GM19467 (cell line): ENCODE measurements at regions not wholly inside any gene's neighbourhood (a gene's known extent, or its start where the extent isn't known, plus 50 kb on each side); places are given as distances from the start of the nearest gene placed in this dataset.

Experiments used
- ATAC-seq: cut with Tn5 transposase; IDR thresholded peaks from one replicate; pipeline ENCODE4 v1.9.1; 2021; ENCODE audit warnings: mild to moderate bottlenecking, moderate library complexity; ENCODE audit not compliant: unreplicated experiment

DNA sequence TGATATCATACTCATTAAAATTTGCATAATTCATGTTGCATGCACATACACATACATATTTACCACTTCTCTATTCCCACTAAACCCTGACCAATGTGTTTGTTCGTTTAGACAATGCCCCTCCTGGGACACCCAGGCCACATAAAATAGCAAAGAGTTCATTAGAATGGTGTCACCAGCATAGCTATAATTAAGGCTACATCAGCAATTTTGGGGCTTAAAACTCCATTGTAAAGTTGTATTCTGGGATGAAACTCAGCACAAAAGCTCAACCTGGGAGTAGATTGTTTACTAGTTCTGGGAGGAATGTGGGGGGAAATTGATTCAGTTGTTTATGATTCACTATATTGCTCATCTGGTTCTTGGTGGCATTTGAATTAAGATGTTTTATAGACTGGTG lies 522.2 kb upstream of the SUCLG2 start:
- ATAC-seq, result no peak

DNA sequence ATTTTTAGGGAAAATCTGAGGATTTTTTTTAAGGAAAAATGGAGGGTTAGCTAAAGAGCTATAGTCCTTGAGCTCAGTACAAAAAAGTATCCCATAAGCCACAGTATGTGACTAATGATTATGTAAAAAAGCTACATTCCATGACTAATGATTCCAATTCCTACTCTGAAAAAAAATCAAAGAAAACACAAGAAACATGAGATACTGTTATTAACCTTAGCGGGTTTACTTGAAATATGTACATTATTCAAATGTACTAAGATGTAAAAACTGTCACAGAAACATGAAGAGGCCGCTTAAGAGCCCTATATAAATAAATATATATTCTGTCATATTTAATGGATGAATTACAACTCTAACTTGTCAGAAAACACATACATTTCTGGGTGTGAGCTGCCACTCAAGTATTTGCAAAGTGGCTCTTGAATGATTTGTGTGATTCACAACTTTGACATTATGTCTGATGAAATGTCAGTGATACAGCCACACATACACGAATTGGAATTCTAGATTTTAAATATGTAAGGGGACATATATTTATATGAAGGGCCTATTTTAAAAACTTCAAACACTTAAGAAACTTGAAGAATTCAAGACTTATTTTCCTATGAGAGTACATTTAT lies 518.7 kb upstream of the SUCLG2 start:
- no peak for ATAC-seq

DNA sequence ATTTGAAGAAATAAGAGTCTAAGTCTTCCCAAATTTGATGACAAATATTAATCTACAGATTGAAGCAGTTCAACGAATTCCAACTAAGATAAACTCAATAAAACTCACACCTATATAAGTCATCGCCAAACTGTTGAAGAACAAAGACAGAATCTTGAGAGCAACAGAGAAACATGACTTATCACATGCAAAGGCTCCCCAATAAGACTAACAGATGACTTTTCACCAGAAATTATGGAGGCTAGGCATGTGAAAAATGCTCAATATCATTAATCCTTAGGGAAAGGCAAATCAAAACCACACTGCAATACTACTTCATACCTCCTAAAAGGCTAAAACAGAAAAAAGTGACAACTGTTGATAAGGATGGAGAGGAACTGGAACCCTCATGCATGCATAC lies 517.6 kb upstream of the SUCLG2 start:
- ATAC-seq, result no peak

DNA sequence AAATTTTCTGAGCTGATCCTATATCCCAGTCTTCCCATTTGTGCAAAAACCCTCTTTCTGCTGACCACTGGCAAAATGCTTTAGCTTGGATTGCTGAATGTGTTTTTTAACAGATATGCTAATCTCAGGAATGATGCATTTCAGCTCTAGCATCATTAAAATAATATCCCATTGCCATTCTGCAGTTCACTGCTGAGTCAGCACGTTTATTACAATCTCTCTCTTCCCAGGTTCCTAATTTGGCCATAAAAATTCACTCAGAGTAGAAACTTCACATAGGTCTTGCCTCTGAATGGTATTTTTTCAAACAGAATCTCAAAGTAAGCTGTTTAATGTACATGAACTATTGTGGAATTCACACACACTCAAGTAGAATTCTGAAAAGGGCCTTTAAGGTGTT lies 509.6 kb upstream of the SUCLG2 start:
- no peak for ATAC-seq

DNA sequence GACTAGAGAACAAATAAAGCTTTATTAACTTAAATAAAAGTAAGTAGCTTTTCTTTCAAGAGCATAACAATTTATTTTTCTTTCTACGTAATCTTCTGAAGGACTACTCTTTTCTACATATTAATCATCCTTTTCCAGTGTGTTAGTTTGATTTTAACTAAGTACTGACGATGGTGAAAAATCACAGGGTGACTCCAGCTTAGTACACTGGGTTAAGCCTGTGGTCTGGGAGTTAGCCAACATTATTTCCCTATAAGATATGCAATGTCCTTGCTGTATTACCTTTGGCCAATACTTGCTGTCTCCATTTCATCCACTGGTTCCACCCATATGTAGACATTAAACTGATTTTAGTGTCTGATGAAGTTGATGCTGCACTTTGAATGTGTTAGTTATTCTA lies 508.6 kb upstream of the SUCLG2 start:
- no peak for ATAC-seq

DNA sequence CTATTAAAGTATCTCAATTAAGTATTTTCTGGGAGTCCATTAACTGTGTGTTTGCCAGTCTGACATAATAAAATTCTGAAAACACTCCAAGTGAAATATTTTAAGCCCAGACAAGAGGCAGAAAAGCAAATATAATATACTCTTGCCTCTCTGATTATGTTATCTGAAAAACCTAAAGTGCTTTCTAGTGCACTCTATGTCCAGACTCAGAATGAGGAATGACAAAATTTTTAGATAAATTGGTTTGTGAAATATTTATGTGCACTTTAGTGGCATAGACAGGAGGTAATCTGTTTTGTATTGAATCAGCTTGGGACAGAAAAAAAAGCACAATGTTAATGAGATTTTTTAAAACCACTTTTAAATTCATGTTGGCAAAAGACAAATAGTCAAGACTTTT lies 508.2 kb upstream of the SUCLG2 start:
- ATAC-seq, result no peak

DNA sequence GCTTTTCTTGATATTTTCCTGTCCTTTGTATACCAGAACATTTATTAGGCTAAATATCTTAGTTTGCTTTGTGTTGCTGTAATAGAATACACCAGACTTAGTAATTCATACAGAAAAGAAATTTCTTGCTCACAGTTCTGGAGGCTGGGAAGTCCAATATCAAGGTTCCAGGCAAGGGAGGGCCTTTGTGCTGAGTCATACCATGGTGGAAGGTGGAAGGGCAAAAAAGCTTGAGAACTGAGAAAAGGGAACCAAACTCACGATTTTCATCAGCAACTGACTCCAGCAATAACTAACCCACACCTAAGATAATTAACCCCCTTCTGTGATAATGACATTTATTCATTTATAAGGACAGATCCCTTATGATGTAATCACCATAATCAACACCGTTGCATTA lies 496.9 kb upstream of the SUCLG2 start:
- ATAC-seq, result no peak

DNA sequence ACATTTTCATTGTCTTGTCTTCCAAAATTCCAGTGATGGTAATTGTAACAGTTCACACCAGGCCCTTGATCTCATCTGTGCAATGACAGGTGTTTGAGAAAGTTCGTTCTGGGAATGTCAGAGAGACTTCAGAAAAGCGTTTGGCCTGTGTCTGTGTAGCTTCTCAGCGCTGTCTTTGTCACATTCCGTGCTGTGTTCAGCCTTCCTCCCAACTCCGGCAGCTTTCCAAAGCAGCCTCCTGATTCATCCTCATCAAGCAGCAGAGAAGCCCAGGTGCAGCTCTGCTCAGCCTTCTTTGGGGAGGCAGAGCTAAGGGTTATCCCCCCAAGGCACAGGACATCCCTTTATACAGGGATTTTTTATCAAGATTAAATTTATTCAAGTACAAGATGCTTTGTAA lies 494.0 kb upstream of the SUCLG2 start:
- no peak for ATAC-seq

DNA sequence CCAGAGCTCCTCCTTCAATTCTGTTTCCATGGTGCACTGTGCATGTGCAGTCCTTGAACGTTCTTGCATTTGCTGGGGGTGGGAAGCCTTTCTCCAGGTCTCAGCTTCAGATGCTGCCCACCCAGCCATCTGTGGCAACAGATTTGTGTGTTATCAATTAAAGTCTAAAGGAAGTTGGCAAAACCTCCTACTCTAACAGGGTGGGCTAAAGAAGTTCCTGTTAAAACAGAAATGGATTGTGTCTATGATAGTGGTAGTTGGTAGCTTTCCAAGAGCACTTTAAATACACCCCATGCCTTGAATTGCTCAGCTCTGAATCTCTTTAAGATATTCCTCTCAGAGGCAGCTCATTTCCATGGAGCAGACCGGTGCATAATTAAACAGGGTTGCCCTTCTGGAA lies 488.0 kb upstream of the SUCLG2 start:
- no peak for ATAC-seq

DNA sequence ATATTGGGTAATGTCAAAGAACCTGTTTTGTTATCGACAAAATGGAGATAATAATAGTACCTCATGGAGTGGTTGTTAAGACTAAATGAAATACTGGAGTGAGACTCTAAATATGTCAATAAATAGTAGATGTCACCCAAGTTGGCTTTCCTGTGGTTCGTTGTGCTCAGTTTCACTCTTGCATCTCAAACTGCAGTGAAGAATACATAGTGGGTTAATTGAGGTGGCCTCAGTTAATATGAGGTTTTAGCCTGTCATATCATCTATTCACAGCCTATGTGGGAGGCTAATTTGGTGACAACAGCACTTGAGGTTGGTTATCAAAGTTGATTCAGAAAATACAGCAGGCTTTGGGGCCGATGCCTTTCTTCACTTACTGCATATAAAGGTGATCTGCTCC lies 485.5 kb upstream of the SUCLG2 start:
- no peak for ATAC-seq

DNA sequence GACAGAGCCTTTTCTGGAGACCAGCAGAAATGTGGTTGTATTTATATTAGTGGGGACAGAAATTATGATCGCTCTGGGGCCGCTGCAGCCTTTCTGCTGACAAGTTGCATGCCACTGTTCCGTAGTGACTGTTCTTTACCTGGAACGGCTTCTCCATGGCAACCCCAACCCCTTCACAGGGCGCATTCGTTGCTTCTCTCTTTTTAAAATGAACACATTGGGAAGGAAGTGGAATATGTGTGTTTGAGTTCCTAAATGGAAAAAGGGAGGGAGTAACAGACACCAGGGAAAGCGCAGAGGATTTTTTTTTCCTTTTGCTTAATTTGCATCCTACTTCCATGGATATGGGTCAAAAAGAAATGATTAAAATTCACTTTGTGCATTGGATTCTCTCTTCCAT lies 482.0 kb upstream of the SUCLG2 start:
- no peak for ATAC-seq

DNA sequence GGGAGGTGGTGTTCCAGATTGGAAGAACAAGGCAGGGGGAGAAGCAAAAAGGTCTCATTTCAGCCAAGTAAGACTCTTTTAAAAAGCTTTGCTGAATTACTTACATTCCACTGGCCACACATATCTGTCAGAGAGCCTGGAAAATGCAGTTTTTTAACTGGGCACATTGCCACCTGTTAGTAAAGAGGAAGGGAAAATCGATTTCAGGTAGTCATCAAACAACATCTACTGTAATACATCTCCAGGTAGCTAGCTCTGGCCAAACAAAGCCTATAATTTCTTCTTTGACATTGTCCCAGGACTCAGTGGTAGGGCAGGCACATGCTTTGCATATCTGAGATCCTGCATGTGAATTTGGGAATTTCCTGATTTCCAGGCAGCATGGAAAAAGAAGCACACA lies 480.7 kb upstream of the SUCLG2 start:
- ATAC-seq, result no peak

DNA sequence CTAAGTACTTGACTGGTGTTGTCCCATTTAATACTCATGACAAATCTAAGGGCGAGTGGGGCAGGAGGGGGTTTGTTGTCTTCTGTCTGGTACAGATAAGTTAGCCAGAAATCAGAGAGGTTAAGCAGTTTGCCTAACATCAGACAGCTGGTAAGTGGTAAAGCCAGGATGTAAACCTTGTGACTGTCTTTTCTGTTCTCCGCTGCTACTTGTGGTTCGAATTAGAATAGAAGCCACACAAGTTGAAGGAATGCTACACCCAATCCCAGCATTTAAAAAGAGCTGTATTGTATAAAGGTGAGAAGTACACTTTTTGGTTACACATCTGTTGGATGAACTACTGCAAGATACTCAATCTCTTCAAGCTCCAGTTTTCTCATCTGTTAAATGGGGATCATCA lies 474.7 kb upstream of the SUCLG2 start:
- no peak for ATAC-seq

DNA sequence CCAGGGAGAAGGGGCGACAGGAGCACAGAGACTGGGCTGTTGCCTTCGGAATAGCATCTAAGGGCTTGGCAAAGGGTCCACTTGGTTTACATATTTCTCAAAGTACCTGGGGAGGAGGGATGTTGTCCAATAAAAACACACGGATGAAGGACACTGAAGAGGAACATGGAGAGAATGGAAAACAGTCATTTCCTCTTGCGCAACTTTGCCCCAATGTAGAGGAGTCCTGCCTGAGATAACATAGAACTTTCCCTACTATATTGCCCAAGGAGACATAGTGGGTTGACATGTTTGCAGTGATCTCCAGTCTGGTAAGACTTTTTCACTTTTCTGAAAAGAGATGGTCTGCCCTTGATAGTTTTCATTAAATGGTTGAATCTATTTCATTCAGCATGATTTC lies 468.8 kb upstream of the SUCLG2 start:
- no peak for ATAC-seq

DNA sequence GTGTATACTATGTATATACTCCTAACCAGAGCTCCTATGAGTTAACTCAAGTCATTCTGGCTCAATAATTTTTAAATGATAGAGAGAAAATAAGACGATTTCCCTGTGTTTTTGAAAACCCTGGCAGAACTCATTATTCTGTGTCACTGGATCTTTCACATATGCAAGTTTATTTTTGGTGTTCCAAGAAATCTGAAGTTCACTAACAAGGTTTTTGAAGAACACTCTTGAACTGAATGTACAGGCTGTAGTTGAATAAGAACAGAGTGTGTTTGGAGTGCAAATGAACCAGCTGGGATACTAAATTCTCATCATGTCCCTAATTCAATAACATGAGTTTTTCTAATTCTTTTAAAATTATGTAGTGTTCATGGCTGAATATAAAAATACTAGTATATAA lies 466.9 kb upstream of the SUCLG2 start:
- no peak for ATAC-seq

DNA sequence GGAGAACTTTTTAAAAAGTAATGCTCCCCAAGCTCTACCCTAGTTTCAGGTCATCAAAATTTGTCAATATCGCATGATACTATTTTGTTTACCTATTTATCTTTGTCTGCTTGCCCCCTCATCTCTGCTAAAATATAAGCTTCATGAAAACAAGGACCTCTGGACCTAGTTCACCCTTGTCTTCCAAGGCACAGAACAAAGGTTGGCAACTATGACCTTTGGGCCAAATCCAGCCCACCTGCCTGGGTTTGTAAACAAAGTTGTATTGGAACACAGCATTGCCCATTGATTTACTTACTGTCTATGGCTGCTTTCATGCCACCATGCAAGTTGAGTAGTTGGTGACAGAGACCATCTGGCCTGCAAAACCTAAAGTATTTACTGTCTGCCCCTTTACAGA lies 462.2 kb upstream of the SUCLG2 start:
- ATAC-seq, result no peak

DNA sequence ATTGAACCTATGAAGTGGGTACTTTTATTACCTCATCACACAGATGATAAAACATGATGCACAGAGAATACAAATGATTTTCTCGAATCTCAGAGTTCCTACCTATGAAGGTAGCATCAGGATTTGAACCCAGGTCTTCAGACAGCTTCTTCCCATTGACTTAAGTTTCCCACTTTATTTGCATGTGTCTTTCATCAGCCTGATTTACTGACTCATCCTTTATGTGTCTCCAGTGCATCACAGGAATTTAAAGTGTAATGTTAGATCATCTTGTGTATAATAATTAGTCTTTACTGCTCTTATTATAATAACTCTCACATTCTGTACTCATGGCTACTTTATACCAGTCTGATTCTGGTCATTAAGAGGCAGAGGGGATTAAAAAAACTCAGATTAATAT lies 449.4 kb upstream of the SUCLG2 start:
- ATAC-seq, result no peak

DNA sequence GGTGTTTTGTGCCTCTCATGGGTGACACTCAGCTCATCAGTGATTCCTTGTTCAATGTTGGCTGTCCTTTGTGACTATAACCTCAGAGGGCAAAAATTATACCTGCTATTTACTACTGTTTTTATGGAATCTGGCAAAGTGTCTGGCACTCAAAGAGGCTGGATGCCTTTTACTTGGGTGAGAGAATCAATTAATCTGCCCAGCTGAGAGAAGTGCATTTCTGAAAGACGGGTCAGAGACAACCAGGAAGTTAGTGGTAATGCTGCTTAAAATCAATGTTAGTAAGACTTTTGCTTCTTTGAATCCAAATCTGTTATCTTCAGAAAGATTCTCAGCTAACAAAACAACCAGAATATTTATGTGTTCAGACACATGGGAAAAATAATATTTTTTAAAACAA lies 436.2 kb upstream of the SUCLG2 start:
- ATAC-seq, result no peak

DNA sequence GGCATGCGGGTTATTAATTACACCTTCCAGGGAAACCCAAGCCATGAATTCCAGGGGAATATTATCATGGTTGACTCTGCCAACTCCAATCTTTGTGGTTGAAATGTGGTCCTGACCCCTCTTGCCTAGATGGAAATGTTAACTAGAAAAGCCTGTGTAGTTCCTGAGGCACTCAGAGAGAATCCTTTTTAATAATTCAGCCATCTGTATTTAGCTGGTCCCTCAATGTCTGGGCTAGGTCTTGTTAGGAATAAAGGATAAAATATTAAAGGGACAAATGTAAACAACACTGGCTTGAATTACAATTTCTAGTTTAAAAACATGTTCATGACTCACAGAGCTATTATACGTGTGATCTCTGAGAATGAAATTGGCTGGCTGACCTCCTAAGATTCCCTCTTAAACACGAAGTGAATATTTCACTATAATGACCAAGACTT lies 435.2 kb upstream of the SUCLG2 start:
- no peak for ATAC-seq

DNA sequence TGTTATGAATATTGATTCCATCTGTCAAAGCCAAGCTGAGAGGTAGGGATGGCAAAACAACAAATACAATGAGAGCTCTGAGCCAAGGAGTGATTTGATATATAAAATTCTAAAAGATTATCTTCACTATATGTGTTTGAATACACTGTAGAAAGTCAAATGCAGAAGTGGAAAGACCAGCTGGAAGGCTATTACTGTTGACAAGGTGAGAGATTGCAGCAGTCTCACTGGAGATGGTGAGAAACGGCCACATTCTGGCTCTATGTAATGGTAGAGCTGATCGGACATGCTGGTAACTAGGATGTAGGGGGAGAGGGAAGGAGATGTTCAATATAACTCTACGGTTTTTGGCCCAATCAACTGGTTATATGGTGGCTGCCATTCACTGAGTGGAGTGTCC lies 434.2 kb upstream of the SUCLG2 start:
- no peak for ATAC-seq

DNA sequence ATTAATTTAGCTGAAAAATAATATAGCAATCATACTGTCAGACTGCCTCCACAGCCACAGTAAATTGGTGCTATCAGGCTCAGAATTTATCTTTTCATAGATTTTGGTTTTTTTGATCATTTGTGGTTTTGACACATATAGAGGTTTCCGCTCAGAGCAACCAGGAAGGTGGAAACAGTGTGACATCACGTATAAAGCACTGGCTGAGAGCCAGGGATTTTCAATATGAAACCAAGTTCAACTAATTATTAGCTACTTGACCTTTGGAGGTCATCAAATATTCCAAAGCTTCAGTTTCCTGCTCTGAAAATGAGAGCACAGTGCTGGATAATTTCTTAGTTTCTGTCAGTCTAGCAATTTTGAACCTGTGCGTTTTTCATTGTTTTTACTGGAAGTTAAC lies 433.8 kb upstream of the SUCLG2 start:
- ATAC-seq, result no peak

DNA sequence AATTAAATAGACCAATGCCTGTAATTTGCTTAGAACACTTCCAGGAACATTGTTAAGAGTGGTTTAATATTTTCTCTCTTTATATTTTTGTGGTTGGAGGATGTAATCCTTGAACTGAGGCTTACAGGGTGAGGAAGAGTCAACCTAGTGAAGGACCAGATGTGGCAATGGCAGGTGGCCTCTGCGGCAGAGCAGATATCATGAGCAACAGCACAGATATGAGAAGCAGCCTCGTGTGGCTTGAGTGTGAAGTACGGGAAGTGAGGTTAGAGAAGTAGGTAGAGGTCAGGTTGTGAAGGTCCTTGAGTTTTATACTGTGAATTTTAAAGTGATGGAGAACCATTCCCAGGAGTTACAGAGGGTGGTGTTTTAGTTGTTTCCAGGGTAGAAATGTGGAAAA lies 417.6 kb upstream of the SUCLG2 start:
- ATAC-seq, result no peak

DNA sequence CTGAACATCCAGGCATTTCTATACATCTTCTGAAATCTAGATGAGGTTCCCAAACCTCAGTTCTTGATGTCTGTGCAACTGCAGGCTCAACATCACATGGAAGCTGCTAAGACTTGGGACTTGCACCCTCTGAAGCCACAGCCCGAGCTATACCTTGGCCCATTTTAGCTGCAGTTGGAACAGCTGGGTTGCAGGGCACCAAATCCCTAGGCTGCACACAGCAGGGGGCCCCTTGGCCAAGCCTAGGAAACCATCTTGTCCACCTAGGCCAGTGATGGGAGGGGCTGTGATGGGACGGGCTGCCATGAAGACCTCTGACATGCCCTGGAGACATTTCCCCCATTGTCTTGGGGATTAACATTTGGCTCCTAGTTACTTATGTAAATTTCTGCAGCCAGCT lies 415.8 kb upstream of the SUCLG2 start:
- no peak for ATAC-seq

DNA sequence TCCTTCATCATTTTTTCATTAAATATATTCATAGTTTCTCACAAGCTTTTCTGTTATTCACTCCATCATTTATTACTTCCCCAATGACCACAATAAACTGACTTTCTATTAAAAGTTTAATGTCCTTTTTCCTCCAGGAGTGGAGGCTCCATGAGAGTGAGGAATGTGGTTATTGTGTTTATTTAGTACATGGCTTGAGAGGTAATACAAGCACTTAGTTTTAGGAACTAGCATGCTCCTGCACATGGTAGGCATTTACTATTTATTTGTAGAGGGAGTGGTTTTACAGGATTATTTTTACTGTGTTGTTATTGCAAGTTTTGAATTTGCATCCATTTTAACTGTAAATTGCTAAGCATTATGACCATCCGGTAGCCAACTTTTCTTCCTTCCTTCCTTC lies 412.9 kb upstream of the SUCLG2 start:
- no peak for ATAC-seq
